ENCODE measurements at regions not wholly inside any gene's neighbourhood (a gene's known extent, or its start where the extent isn't known, plus 50 kb on each side); places are given as distances from the start of the nearest gene placed in this dataset.

DNA sequence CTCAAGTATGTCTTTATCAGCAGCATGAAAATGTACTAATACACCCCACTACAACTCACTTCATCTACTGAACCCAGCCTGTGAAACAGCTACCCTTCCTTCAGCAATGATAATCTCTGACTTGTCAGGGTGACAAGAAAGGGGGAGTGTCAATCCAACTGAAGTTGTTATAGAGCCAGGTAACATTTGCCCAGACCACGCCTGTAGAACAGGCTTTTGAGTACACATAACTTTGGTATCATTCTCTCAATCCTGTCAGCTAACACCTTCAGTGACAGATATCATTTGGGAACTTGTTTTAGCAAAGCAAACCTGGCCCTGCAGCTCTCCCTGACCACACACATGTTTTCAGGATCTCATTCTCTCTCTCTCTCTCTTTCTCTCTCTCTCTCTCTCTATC, 592.2 kb downstream of the SMARCA1 start:
- TF ChIP-seq POLR2A (IDR thresholded peaks at IDR 0.05; ENCODE audit: low read length) (no peak), GATA1 (IDR thresholded peaks at IDR 0.05; ENCODE audit: low read depth, low read length) (no peak)
